ACC112 (cell line): ENCODE measurements at regions not wholly inside any gene's neighbourhood (a gene's known extent, or its start where the extent isn't known, plus 50 kb on each side); places are given as distances from the start of the nearest gene placed in this dataset.
"Not testable (repeated sequence)": the region's sequence is repeated elsewhere in the genome, so short reads cannot be mapped to it uniquely, and the experiment has no call there.

Experiments used
- H2AFZ ChIP-seq: fragments of 200-600 bp; sonication (generic); one replicate; pipeline ENCODE4 v1.6.0; 2017; ENCODE audit warnings: antibody characterized with exemption, low read length; ENCODE audit not compliant: unreplicated experiment
- H3K27ac ChIP-seq: fragments of 200-600 bp; sonication (generic); 2 replicates; pipeline ENCODE4 v1.5.1; 2014; ENCODE audit warnings: low read depth, mild to moderate bottlenecking, antibody characterized with exemption, low read length, moderate library complexity
- H3K27me3 ChIP-seq: fragments of 200-600 bp; sonication (generic); 2 replicates; pipeline ENCODE4 v1.6.1; 2014; ENCODE audit warnings: mild to moderate bottlenecking, antibody characterized with exemption, low read length, moderate library complexity, mixed read lengths; ENCODE audit not compliant: insufficient read depth
- H3K36me3 ChIP-seq: fragments of 200-600 bp; sonication (generic); 2 replicates; pipeline ENCODE4 v1.6.1; 2016; ENCODE audit warnings: mild to moderate bottlenecking, antibody characterized with exemption, low read length, moderate library complexity, mixed read lengths; ENCODE audit not compliant: insufficient read depth
- H3K4me1 ChIP-seq: fragments of 200-600 bp; sonication (generic); one replicate; pipeline ENCODE4 v1.6.1; 2016; ENCODE audit warnings: low read length, mixed read lengths; ENCODE audit not compliant: insufficient read depth, unreplicated experiment, control insufficient read depth
- H3K4me3 ChIP-seq: fragments of 200-600 bp; sonication (generic); 2 replicates; pipeline ENCODE4 v1.5.1; 2014; ENCODE audit warnings: mild to moderate bottlenecking, low read depth, low read length
- H3K79me2 ChIP-seq: fragments of 200-600 bp; sonication (generic); one replicate; pipeline ENCODE4 v1.6.0; 2016; ENCODE audit warnings: low read length; ENCODE audit not compliant: control insufficient read depth, unreplicated experiment, insufficient read depth

DNA sequence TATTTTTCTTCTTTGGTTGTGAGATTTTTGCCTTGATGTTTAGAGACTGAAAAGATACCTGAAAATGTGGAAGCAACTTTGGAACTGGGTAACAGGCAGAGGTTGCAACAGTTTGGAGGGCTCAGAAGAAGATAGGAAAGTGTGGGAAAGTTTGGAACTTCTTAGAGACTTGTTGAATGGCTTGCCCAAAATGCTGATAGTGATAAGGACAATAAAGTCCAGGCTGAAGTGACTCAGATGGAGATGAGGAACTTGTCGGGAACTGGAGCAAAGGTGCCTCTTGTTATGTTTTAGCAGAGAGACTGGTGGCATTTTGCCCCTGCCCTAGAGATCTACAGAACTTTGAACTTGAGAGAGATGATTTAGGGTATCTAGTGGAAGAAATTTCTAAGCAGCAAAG is 171.8 kb downstream of the REEP3 start:
- not testable (repeated sequence) for H3K36me3 ChIP-seq, H3K79me2 ChIP-seq, H2AFZ ChIP-seq, H3K4me3 ChIP-seq, H3K27ac ChIP-seq, H3K27me3 ChIP-seq
- peaks cover 26% of the 10 kb centered on the region for H3K4me1 ChIP-seq

DNA sequence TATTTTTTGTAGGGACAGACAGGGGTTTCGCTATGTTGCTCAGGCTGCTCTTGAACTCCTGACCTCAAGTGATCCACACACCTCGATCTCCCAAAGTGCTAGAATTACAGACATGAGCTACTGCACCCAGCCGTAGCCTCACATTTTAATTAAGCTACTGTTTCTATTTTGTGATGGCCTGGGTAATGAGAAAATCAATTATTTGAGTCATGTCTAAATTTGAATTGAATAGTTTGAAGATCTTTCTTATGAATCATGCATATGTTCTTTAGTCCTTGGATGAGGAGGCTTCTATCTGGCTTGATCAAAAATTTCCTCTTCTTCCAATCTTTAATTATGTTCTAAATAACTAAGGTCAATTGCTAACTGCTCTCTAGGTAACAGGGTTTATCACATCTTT is 175.0 kb downstream of the REEP3 start:
- Histone ChIP-seq H2AFZ (no peak overlapping the region), H3K27ac (peak overlapping the region; percentile 16; the same call in 1 of the 2 replicates), H3K79me2 (no peaks in the 10 kb centered on the region), H3K4me3 (no peak overlapping the region), H3K4me1 (peaks cover 53% of the 10 kb centered on the region), H3K27me3 (no peaks in the 10 kb centered on the region), H3K36me3 (no peaks in the 10 kb centered on the region)

DNA sequence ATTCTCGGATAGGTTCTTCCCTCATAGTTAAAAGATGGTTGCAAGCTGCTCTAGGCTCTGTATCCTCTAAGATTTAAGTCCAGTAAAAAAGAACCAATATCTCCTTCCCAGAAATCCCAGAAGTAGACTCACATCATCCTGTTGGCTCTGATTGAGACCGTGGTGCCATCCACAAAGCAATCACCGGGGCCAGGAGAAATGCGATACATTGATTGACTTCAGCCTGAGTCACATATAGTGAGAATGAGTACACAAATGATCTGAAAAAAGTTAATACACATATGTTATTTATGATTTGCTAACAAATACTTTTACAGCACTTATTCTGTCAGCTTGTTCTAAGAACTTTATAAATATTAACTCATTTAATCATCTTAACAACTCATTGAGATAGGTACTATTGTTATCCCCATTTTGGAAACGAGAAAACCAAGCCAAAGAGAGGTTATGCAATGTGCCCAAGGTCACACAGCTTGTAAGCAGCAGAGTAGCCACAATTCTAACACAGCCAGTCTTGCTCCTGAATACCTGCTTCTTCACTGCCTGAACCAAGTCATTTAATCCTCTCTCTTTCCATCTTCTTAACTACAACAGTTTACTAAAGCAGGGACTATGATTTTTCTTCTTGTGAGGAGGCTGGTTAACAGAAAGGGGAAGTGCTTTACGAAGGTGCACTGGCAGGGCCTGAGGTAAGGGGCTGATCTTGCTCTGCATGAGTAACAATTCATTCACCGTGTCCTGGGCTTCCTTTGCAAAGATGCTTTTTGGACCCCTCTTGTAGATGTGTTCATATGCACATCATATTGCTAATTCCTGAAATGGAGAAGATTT is 177.0 kb downstream of the REEP3 start:
- Histone ChIP-seq H3K36me3 (no peaks in the 10 kb centered on the region), H3K27me3 (no peaks in the 10 kb centered on the region), H3K27ac (peak overlapping the region; percentile 100), H3K4me1 (peaks cover 57% of the 10 kb centered on the region), H3K79me2 (no peaks in the 10 kb centered on the region), H3K4me3 (no peak overlapping the region), H2AFZ (peak overlapping the region; percentile 71)

DNA sequence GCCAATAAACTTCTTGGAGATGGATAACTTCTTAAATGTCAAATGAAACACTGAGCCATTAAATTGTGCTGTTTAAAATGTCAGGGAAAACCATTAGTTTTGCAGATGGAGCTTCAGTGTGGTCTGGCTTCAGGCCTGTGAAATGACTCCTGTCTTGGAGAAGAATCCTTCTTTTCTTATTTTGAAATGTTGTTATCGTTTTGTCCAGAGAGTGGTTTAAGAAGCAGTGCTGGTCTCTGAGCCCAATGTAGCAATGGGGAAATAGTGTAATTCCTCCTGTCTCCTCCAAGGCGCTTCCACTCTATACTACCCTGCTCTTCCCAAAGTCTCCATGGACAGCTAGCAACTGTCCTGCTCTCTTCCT is 177.6 kb downstream of the REEP3 start:
- peaks cover 59% of the 10 kb centered on the region for H3K4me1 ChIP-seq
- peak overlapping the region; percentile 100 for H3K27ac ChIP-seq
- H2AFZ ChIP-seq: peak overlapping the region; percentile 64
- H3K79me2 ChIP-seq: no peaks in the 10 kb centered on the region
- H3K36me3 ChIP-seq: no peaks in the 10 kb centered on the region
- H3K27me3 ChIP-seq: no peaks in the 10 kb centered on the region
- H3K4me3 ChIP-seq: no peak overlapping the region

DNA sequence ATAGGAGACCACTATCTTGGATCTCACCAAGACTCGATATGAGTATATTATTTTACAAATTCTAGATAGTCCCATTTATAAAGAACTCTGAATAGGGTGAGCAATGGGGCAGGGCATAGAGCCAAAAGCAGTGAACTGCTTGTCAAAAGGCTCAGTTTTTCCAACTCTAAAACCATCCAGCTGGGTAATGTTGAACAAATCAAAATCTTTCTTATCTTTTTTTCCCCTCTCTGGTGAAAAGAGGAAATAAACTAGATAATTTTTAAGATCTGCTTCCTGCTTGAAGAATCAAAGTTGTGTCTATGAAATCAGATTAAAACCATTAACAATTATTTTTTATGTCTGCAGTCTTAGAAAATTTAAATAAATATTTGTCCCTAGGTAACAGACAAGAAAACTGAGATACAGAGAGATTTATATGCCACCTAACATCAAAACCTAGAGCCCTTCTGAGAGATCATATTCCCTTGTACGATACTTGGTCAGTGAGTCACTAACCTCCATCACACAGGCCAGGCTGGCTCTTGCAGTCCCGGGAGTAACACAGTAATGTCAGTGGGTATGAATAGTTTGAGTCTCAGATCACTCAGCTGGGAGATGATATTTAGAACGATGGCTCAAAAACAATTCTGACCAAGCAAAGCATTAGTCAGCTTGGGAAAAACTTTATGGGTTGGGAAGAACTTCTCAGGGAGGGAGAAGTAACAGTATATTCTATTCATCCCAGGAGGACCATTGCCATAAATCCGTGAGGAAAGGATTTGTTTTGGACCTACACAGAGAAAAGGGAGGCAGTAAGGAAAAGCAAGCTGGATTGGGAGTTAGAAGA is 178.8 kb downstream of the REEP3 start:
- H3K36me3 ChIP-seq: no peaks in the 10 kb centered on the region
- peak overlapping the region; percentile 8 for H2AFZ ChIP-seq
- H3K79me2 ChIP-seq: no peaks in the 10 kb centered on the region
- H3K27ac ChIP-seq: peak overlapping the region; percentile 100
- H3K4me1 ChIP-seq: peaks cover 59% of the 10 kb centered on the region
- H3K27me3 ChIP-seq: no peaks in the 10 kb centered on the region
- peak overlapping the region; percentile 46 for H3K4me3 ChIP-seq

DNA sequence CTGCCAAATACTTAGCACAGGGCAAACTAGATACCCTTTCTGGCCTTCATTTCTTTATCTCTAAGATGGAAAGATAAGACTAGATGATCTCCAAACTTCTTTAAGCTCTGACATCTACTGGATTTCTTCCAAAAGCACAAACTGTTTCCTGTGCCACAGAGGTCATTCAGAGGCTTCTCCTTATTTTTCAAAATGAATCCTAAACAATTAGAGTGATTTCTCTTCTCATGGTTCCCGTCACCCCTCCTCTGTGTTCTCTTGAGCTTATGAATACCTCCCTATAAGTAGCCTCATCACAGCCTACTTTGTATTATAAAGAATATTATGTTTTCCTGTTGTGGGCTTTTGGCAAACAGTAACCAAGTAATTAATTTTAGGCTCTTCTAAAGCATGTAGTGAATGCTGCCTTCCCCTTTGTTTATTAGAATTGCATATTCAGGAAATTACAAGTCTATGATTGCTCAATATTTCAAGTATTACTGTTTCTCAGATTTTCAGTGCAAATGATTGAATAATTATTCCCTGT is 179.5 kb downstream of the REEP3 start:
- H3K36me3 ChIP-seq: no peaks in the 10 kb centered on the region
- no peaks in the 10 kb centered on the region for H3K27me3 ChIP-seq
- peak overlapping the region; percentile 100 for H3K27ac ChIP-seq
- peak overlapping the region; percentile 8 for H2AFZ ChIP-seq
- H3K4me3 ChIP-seq: peak overlapping the region; percentile 46; the same call in 1 of the 2 replicates
- H3K4me1 ChIP-seq: peaks cover 59% of the 10 kb centered on the region
- no peaks in the 10 kb centered on the region for H3K79me2 ChIP-seq

DNA sequence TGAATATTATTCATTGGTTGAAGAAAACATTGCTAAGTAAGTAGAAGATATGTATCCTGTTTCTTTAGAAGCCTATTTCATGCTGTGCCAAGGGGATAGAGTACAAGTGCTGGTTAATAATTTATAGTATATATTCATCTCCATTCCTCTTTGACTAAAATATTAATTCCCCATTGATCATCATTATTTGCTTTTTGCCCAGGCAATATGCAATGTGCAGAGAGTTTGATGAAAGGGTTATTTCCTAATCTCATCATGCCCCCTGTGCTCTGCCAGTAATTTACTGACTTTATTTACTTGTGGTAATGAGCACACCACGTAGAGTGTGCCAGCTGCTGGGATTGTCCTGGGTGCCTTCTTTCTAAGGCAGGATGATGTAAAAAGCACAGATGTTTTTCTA is 180.9 kb downstream of the REEP3 start:
- H3K27me3 ChIP-seq: no peaks in the 10 kb centered on the region
- no peak overlapping the region for H2AFZ ChIP-seq
- peak overlapping the region; percentile 100 for H3K27ac ChIP-seq
- no peak overlapping the region for H3K4me3 ChIP-seq
- peaks cover 54% of the 10 kb centered on the region for H3K4me1 ChIP-seq
- H3K79me2 ChIP-seq: no peaks in the 10 kb centered on the region
- H3K36me3 ChIP-seq: no peaks in the 10 kb centered on the region

DNA sequence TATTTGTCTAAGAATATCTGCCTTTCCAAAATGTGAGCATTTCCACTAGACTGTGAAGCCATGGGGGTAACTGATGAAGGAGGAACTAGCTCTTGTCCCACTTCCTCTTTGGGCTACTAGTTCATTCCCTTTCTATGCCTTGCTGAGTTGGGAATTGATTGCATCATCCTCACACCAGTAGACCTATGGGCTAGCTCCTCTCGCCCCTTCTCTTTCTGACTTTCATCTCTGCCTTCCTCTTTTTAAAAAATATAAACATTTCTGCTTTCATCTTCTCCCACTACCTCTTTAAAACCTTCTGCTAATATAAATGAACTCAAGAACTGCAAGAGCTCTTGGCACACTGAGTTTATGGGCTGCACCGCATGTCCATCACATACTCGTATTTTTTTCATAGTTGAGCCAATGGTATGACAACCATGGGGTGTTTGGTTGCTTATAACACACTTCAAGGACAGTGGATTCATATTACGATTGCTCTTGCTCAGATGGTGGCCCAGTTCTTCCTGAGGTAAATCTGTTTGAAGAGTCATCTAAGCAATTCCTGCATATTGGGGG is 182.0 kb downstream of the REEP3 start:
- H3K4me1 ChIP-seq: peaks cover 52% of the 10 kb centered on the region
- H3K27ac ChIP-seq: no peak overlapping the region
- H3K79me2 ChIP-seq: no peaks in the 10 kb centered on the region
- H3K27me3 ChIP-seq: no peaks in the 10 kb centered on the region
- no peak overlapping the region for H3K4me3 ChIP-seq
- peak overlapping the region; percentile 64 for H2AFZ ChIP-seq
- no peaks in the 10 kb centered on the region for H3K36me3 ChIP-seq

DNA sequence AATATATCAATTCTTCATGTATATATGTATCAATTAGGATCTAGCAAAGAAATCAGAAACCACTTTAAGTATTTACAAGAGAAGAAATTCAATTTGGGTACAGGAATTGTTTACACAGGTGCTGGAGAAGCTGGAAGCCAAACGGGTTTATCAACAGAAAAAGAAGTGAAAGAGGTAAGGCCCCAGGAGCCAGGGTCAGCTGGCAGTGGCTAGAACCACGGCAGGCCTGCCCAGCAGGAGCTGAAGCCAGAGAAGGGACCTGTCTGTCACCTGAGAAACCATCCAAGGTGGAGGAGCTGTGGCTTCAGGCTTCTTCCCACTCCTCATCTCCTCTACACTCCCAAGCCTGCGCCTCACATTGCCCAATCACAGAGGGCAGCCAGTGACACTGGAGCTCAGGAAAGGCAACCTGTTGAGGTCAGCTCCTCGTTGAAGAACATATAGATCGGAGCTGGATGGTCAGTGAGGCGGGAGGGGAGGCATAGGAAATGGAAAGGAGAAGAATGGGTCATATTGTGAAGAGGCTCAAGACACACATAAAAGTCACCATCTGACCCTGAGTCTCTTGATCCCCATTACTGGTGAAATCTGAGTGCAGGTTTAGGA is 182.6 kb downstream of the REEP3 start:
- H3K4me3 ChIP-seq: no peak overlapping the region
- no peak overlapping the region for H3K27ac ChIP-seq
- H3K79me2 ChIP-seq: no peaks in the 10 kb centered on the region
- H3K4me1 ChIP-seq: peaks cover 47% of the 10 kb centered on the region
- H2AFZ ChIP-seq: no peak overlapping the region
- no peaks in the 10 kb centered on the region for H3K36me3 ChIP-seq
- H3K27me3 ChIP-seq: no peaks in the 10 kb centered on the region

DNA sequence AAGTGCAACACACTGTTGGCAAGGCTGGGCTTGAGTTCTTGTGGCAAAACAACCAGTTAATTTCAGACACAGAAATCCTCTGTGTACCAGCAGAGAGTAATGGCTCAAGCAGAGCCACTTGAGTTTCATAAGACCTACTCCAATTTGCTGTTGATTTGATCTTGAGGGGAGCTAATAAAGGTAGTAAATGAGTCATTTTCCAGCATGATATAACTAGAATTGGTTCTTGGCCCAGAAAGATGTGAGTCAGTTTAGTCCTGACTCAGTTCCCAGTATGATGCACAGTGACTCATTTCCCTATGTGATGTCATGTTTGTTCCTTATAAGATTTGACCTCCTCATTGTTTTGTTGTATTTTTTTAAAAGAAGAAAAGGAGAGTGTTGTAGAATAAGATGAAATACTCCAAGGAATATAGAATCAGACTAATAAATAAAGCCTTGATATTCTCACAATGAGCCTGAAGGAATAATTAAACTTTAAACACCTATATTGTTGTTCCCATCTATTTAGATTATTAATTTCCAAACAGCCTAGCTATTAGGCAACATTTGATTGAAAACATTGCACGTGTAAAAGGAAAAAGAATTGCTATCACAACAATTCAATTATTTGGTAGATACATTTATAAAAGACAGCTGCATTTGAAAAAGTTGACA is 186.2 kb downstream of the REEP3 start:
- no peaks in the 10 kb centered on the region for H3K27me3 ChIP-seq
- H3K27ac ChIP-seq: peak overlapping the region; percentile 96
- no peak overlapping the region for H3K4me3 ChIP-seq
- H3K36me3 ChIP-seq: no peaks in the 10 kb centered on the region
- H3K4me1 ChIP-seq: peaks cover 43% of the 10 kb centered on the region
- H2AFZ ChIP-seq: no peak overlapping the region
- H3K79me2 ChIP-seq: no peaks in the 10 kb centered on the region
